Mesothelial cell of epicardium (in vitro differentiated cells): ENCODE measurements at regions not wholly inside any gene's neighbourhood (a gene's known extent, or its start where the extent isn't known, plus 50 kb on each side); places are given as distances from the start of the nearest gene placed in this dataset.

ENCODE experiments used
- DNase-seq, 2 experiments: peaks; one replicate each; pipeline ENCODE4 v3.0.0; 2021; ENCODE audit warnings: low spot score in 2 of 2; ENCODE audit not compliant: unreplicated experiment in 2 of 2
- H3K27ac Mint-ChIP-seq: 2 replicates; pipeline ENCODE4 v1.8.0; 2021; ENCODE audit warnings: mixed read lengths
- H3K27me3 Mint-ChIP-seq: 2 replicates; pipeline ENCODE4 v1.8.0; 2021; ENCODE audit warnings: low read depth, mixed read lengths
- H3K36me3 Mint-ChIP-seq: 2 replicates; pipeline ENCODE4 v1.8.0; 2021; ENCODE audit warnings: mixed read lengths
- H3K4me1 Mint-ChIP-seq: 2 replicates; pipeline ENCODE4 v1.8.0; 2021; ENCODE audit warnings: mixed read lengths
- H3K4me3 Mint-ChIP-seq: 2 replicates; pipeline ENCODE4 v1.8.0; 2021; ENCODE audit warnings: mild to moderate bottlenecking, moderate library complexity, mixed read lengths
- H3K9me3 Mint-ChIP-seq: 2 replicates; pipeline ENCODE4 v1.8.0; 2021; ENCODE audit warnings: mixed read lengths
- CTCF ChIP-seq: fragments of 200-600 bp; sonication (generic); IDR thresholded peaks from one replicate; pipeline ENCODE4 v1.5.0; 2021; ENCODE audit warnings: antibody characterized with exemption; ENCODE audit not compliant: unreplicated experiment

GRCh38 chr21:26331205-26331980, 160.8 kb upstream of the APP start:
- H3K27me3 Mint-ChIP-seq, result no peaks in the 10 kb centered on the region
- DNase-seq, result no peak
- H3K27ac Mint-ChIP-seq, result no peak overlapping the region
- TF ChIP-seq CTCF, result no peak
- no peaks in the 10 kb centered on the region for H3K36me3 Mint-ChIP-seq
- H3K4me1 Mint-ChIP-seq, result no peaks in the 10 kb centered on the region
- peaks cover 16% of the 10 kb centered on the region for H3K9me3 Mint-ChIP-seq
- H3K4me3 Mint-ChIP-seq, result no peak overlapping the region

- Mint-ChIP-seq H3K4me1 (no peaks in the 10 kb centered on the region), H3K27me3 (no peaks in the 10 kb centered on the region), H3K27ac (no peak overlapping the region), H3K9me3 (peaks cover 12% of the 10 kb centered on the region), H3K4me3 (no peak overlapping the region), H3K36me3 (no peaks in the 10 kb centered on the region)
- TF ChIP-seq CTCF, result no peak
- DNase-seq, result no peak
These were observed 150.0 kb upstream of the APP start for GRCh38 chr21:26320596-26320995.

GRCh38 chr21:26307640-26308039, 137.1 kb upstream of the APP start:
- H3K27me3 Mint-ChIP-seq, result no peaks in the 10 kb centered on the region
- TF ChIP-seq CTCF, result no peak
- H3K4me1 Mint-ChIP-seq, result no peaks in the 10 kb centered on the region
- H3K4me3 Mint-ChIP-seq, result no peak overlapping the region
- H3K36me3 Mint-ChIP-seq, result peaks cover 3% of the 10 kb centered on the region
- no peak overlapping the region for H3K27ac Mint-ChIP-seq
- peaks cover 48% of the 10 kb centered on the region for H3K9me3 Mint-ChIP-seq
- no peak for DNase-seq

DNA sequence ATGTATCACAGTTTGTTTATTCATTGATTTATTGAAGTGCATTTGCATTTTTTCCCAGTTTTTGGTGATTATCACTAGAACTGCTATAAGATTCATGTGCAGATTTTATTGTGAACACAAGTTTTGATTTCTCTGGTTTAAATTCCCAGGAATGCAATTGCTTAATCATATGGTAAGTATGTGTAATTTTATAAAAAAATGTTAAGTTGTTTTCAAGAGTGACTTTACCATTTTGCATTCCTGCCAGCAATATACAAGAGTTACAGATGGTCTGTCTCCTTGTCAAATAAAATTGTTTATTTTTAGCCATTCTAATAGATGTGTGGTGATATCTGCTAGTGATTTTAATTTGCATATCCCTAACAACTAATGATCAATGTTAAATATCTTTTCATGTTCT, 127.3 kb upstream of the APP start:
- peaks cover 5% of the 10 kb centered on the region for H3K36me3 Mint-ChIP-seq
- DNase-seq, result no peak

DNA sequence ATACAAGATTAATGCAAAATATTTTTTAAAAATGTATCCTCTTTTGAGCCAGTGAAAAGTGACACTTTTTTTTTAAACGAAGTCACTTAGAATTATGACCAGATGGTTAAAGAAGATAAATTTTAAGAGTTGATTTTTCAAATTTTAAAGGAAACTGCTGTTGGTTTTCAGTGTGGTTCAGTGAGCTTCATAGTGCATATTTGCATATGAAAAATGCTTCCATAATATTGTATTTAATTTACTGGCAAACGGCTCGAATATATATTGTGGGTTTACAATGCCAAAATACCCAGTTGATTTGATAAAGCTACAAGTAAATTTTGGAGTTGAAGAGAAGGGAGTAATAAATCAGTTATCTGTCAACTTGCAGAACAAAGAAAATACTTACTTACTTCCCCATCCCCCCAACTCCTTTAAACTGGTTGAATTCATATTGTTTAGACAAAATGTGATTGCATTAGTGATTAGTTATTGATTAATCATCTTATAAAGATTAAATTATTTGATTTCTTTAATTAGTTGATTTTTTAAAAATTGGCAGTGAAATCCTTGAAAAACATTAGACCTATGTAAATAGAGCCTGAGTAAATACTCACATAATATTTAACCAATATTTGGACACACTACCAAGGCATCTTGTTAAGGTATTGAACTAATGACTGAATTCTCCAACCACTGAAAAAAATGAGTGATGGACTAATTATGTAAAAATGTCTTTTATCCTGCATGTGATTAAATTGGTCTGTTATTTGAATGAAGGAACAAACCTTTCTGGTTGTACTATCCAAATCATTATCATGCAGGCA, 122.8 kb upstream of the APP start:
- no peaks in the 10 kb centered on the region for H3K4me1 Mint-ChIP-seq
- no peaks in the 10 kb centered on the region for H3K27me3 Mint-ChIP-seq
- H3K27ac Mint-ChIP-seq, result no peak overlapping the region
- H3K9me3 Mint-ChIP-seq, result peaks cover 20% of the 10 kb centered on the region
- no peaks in the 10 kb centered on the region for H3K36me3 Mint-ChIP-seq
- no peak for DNase-seq
- no peak overlapping the region for H3K4me3 Mint-ChIP-seq
- no peak for TF ChIP-seq CTCF

More for the DNA sequence above, 127.3 kb upstream of the APP start:
- Mint-ChIP-seq H3K27me3 (no peaks in the 10 kb centered on the region), H3K9me3 (peaks cover 25% of the 10 kb centered on the region), H3K4me3 (no peak overlapping the region), H3K27ac (no peak overlapping the region), H3K4me1 (no peaks in the 10 kb centered on the region)
- no peak for TF ChIP-seq CTCF
